HG02870 (cell line): ENCODE measurements at regions not wholly inside any gene's neighbourhood (a gene's known extent, or its start where the extent isn't known, plus 50 kb on each side); places are given as distances from the start of the nearest gene placed in this dataset.
"Not testable (repeated sequence)": the region's sequence is repeated elsewhere in the genome, so short reads cannot be mapped to it uniquely, and the experiment has no call there.

Source experiments
- ATAC-seq: cut with Tn5 transposase; IDR thresholded peaks from one replicate; pipeline ENCODE4 v1.9.1; 2021; ENCODE audit warnings: mild to moderate bottlenecking, moderate library complexity; ENCODE audit not compliant: unreplicated experiment

GRCh38 chr4:110424144-110424543 is 51.8 kb upstream of the ENPEP start:
- ATAC-seq, result no peak

- no peak for ATAC-seq
These were observed 57.3 kb upstream of the ENPEP start for GRCh38 chr4:110418641-110419040.

- no peak for ATAC-seq
These were observed 58.8 kb upstream of the ENPEP start for GRCh38 chr4:110417136-110417535.

- ATAC-seq, result no peak
These were observed 60.5 kb upstream of the ENPEP start for GRCh38 chr4:110415478-110415877.

- no peak for ATAC-seq
These were observed 60.9 kb upstream of the ENPEP start for GRCh38 chr4:110415041-110415440.

- ATAC-seq, result no peak
These were observed 61.4 kb upstream of the ENPEP start for GRCh38 chr4:110414561-110414920.

GRCh38 chr4:110413807-110414560 is 62.0 kb upstream of the ENPEP start:
- ATAC-seq, result not testable (repeated sequence)

- no peak for ATAC-seq
These were observed 63.4 kb upstream of the ENPEP start for GRCh38 chr4:110412354-110413065.

- ATAC-seq, result no peak
These were observed 64.4 kb upstream of the ENPEP start for GRCh38 chr4:110411574-110412011.

- not testable (repeated sequence) for ATAC-seq
These were observed 64.9 kb upstream of the ENPEP start for GRCh38 chr4:110410853-110411573.

- ATAC-seq, result no peak
These were observed 75.9 kb upstream of the ENPEP start for GRCh38 chr4:110400086-110400485.

GRCh38 chr4:110399046-110399445 is 76.9 kb upstream of the ENPEP start:
- ATAC-seq, result not testable (repeated sequence)

GRCh38 chr4:110396963-110397362 is 79.0 kb upstream of the ENPEP start:
- ATAC-seq, result no peak

GRCh38 chr4:110395421-110395820 is 80.5 kb upstream of the ENPEP start:
- ATAC-seq, result no peak

- ATAC-seq, result no peak
These were observed 81.1 kb upstream of the ENPEP start for GRCh38 chr4:110394871-110395270.

GRCh38 chr4:110381784-110382183 is 94.2 kb upstream of the ENPEP start:
- no peak for ATAC-seq

GRCh38 chr4:110372485-110372884 is 103.5 kb upstream of the ENPEP start:
- no peak for ATAC-seq

GRCh38 chr4:110371016-110371770 is 104.8 kb upstream of the ENPEP start:
- ATAC-seq, result no peak

GRCh38 chr4:110368409-110368808 is 107.5 kb upstream of the ENPEP start:
- no peak for ATAC-seq

GRCh38 chr4:110367156-110367555 is 108.8 kb upstream of the ENPEP start:
- ATAC-seq, result no peak

GRCh38 chr4:110365761-110366160 is 110.2 kb upstream of the ENPEP start:
- ATAC-seq, result no peak
